ENCODE measurements at regions not wholly inside any gene's neighbourhood (a gene's known extent, or its start where the extent isn't known, plus 50 kb on each side); places are given as distances from the start of the nearest gene placed in this dataset.
"Not testable (repeated sequence)": the region's sequence is repeated elsewhere in the genome, so short reads cannot be mapped to it uniquely, and the experiment has no call there.

DNA sequence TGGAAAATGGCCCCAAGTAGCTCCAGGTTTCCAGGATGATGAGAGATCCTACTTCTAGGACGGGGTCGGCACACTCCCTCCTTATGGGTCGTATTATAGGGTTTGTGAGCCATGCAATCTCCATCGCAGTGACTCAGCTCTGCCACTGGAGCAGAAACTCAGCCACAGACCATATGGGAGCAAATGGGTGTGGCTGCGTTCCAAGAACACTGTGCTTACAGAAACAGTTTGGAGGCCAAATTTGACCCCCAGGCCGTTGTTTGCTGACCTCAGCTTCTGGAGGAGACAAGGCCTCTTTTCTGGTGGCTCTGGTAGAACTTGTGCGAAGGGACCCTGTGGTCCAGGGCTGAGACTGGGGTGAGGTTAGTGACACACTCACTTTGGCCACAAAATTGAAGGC is 56.5 kb downstream of the NPIPB11 start:
- TF ChIP-seq, protein P1, sequence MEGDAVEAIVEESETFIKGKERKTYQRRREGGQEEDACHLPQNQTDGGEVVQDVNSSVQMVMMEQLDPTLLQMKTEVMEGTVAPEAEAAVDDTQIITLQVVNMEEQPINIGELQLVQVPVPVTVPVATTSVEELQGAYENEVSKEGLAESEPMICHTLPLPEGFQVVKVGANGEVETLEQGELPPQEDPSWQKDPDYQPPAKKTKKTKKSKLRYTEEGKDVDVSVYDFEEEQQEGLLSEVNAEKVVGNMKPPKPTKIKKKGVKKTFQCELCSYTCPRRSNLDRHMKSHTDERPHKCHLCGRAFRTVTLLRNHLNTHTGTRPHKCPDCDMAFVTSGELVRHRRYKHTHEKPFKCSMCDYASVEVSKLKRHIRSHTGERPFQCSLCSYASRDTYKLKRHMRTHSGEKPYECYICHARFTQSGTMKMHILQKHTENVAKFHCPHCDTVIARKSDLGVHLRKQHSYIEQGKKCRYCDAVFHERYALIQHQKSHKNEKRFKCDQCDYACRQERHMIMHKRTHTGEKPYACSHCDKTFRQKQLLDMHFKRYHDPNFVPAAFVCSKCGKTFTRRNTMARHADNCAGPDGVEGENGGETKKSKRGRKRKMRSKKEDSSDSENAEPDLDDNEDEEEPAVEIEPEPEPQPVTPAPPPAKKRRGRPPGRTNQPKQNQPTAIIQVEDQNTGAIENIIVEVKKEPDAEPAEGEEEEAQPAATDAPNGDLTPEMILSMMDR (IDR thresholded peaks at IDR 0.05 in 4 of 5, conservative IDR thresholded peaks at IDR 0.05 in 1 of 5) = not testable (repeated sequence)
- TF ChIP-seq POLR2A (IDR thresholded peaks at IDR 0.05) = not testable (repeated sequence)

Measured in gastrocnemius medialis (tissue), 4 donors.